Fibroblast of skin of left quadriceps (primary cell): ENCODE measurements at regions not wholly inside any gene's neighbourhood (a gene's known extent, or its start where the extent isn't known, plus 50 kb on each side); places are given as distances from the start of the nearest gene placed in this dataset.

Experiments used
- DNase-seq, 2 experiments: peaks; one replicate each; pipeline ENCODE4 v3.0.0-alpha.2; 2013; ENCODE audit warnings: low read depth in 2 of 2

DNA sequence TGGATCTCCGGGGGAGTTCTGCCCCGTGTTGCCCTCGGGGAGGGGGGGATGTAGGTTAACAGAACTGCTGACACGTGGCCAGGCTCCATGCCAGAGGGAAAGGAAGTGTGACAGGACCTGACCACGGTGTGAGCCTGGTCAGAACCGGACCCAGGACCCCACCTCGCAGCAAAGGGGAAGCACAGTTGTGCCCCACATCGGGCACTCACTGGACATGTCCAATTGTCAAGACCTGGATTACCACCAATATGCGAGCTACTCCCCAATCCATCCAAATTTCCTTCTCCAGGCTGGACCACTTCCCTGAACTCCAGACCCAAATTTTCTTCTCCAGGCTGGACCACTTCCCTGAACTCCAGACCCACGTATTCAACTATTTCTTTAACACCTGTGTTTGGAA, 78.8 kb upstream of the PIWIL1 start:
- DNase-seq: no peak

DNA sequence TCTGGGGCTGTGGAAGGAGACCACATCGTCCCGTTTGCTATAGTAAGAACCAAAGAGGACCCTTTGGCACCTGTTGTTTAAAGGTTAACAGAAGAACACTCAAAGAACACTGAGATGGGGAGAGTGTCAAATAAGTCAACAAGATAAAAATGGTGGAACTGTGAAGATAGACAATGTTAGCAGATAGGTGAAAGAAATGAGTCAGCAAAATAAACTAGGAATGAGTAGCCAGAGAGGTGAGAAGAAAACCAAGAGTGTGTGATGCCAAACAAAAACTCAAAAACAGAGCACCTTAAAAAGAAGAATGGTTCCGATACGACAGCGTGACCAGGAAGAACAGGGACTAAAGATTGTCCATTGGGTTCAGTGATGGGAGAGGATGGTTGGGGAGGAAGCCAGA, 74.7 kb upstream of the PIWIL1 start:
- DNase-seq: no peak

DNA sequence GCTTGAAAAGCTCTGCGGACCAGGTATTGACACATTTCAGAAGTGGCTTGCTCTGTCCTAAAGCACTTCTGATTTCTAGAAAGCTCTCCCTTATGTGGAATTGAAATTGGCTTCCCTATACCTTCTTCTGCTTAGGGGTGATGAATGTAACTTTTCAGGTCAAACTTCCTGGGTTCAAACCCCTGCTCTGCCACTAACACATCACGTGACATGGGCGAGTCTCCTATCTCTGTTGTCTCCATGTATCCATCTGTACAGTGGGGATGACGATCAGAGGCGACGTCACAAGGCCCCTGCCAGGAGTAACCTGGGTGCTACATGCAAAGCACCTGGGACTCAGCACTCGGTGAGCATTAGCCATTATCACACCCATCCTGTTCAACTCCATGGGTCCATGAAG, 73.7 kb upstream of the PIWIL1 start:
- DNase-seq: no peak

DNA sequence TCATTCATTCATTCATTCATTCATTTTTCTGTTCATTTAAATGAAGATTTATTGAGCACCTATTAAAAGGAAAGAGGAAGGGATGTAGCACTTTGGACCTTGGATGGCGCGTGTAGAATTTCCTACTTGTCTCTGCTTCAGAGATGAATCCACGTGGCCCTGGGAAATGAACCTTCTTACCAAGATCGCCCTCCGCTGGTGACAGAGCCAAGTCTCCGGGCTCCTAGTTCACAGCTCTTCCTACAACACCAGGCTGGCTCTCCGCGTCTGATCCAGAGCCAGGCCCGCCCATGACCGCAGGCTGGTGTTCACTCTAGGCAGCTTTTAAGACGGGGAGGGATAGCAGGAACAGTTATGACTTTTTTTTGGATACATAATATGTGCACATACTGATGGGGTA, 70.9 kb upstream of the PIWIL1 start:
- DNase-seq: no peak

DNA sequence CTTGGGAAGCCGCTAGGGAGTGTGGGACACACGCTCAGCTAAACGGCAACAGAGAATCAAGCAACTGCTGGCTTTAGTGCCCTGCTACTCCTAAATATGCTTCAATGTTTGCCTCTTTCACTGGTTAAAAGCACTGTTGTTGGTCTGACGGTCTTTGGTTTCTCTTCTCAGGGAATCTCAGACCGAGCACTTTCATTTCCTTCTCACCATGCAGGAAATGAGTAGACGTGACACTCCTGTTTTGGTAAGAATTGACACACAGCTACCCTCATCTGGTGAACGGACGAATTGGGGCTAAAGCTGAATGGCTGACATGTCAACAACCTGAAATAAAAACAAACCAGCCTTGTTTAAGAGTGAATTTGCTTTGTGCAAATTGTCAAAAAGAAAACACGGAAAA, 57.5 kb upstream of the PIWIL1 start:
- DNase-seq: no peak

DNA sequence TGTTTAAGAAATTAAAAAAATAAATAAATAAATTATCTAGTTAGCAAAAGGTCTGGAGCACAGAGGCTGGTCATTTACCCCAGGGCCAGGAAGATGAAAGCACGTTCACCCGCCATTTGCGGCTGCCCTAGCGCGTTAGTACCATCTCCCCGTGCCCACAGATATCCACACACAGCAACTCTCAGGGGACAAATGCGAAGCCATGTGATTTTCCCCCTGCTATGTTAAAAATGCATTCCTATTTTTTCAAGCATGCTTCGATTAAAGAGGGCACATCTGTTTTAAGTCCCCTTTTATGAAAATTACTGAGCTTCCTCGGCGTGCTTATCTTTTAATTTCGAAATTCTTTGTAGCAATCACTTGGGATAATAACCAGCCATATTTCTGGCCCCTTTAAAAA, 56.9 kb upstream of the PIWIL1 start:
- DNase-seq: no peak

DNA sequence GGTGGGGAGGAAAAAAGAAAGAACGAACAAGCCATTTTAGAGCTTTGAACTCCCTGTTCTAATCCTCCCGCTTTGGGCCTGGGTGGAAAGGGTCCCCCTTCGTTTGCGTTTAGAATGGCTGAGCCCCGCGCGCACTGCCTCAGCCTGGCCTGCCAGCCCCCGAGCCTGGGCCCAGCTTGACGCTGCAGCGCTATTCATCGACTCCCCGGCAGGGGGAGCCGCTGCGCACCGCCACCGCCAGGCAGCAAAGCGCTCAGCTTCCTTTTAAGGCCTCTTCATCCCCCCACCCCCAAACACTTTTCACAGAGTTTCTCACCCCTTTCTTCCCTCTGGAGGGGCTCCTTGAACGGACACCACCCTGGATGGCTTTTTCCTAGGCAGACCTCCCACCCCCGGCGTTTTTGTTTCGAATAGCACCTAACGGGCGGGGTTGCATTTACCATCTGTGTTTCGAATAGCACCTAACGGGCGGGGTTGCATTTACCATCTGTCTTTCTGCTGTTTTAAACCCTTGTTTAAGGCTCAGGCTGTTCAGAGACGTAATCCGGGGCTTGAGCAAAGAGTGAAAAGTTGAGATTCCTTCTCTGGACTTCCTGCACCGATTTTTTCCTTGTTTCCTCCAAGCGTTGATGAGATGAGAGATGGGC, 56.4 kb upstream of the PIWIL1 start:
- DNase-seq: peak; percentile 12 to 14

DNA sequence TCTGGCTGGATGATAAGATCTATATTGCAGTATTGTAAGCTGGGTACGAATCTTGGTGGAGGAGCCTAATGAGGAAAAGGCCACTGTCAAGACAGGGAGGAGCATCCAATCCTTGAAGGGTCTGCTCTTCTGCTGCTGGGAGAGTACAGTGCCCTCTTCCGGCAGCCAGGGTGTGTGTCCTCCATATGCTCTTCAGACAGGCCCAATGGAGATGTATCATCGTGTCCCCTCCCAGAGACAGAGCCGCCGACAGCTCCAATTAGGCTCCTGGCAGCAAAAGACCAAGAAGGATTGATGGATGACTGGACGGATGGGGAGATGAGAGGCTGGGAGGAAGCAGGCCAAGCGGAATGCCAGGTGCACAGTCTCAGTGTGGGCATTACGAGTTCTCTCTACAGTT, 51.6 kb upstream of the PIWIL1 start:
- DNase-seq: no peak

DNA sequence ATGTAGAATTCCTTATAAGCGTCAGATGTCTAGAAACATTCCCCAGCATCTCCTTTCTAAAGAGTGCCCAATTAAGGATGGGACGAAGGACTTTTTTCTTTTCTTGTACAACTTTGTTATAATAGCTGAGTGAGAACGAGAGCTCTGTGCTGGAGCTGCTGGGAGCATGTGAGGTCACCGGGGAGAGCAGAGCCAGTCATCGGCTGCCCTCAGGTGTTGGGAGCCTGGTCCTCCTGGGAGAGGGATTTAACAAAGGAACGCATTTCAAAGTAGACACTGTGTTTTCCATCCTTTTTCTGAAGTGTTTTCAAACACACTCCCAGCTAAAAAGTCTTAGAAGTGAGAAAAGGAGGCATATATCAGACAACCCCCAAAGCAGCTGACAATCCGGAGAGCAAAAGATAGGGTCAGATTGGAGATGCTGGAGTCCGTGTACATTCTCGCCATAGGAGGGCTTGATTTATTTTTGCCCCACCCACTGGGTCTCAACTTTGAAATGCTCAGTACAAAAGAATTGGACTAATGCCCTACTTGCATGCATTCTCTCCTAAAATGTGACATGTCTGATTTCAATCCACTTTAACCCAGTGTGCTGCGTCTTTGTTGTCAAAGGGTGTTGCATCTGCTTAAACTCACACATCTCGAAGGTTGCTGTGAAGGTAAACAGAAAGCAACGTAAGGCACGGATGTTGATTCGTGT, 50.8 kb upstream of the PIWIL1 start:
- no peak for DNase-seq
